Motor neuron (in vitro differentiated cells): ENCODE measurements at regions not wholly inside any gene's neighbourhood (a gene's known extent, or its start where the extent isn't known, plus 50 kb on each side); places are given as distances from the start of the nearest gene placed in this dataset.

Source experiments
- ATAC-seq, 8 experiments: fragments of 200-7000 bp; cut with Tn5 transposase; replicated peaks in 6 of 8; 2 replicates each; pipeline ENCODE4 v1.8.0; 2021; ENCODE audit warnings: mild to moderate bottlenecking in 8 of 8, moderate library complexity in 8 of 8
- H3K27ac ChIP-seq, 2 donors: fragments of 250-450 bp; sonication (Bioruptor Pico); 2 replicates each; pipeline ENCODE4 v1.9.0; 2021; ENCODE audit warnings: antibody characterized with exemption in 2 of 2, mild to moderate bottlenecking in 2 of 2, moderate library complexity in 1 of 2
- H3K4me1 ChIP-seq, 2 donors: fragments of 250-450 bp; sonication (Bioruptor Pico); replicated peaks in 1 of 2; 2 replicates each; pipeline ENCODE4 v1.6.1; 2021; ENCODE audit warnings: antibody characterized with exemption in 2 of 2, mild to moderate bottlenecking in 2 of 2, moderate library complexity in 1 of 2
- H3K4me3 ChIP-seq, 5 donors: fragments of 250-450 bp; sonication (Bioruptor Pico); 2 replicates each; pipeline ENCODE4 v1.9.0; 2021; ENCODE audit warnings: antibody characterized with exemption in 5 of 5, mild to moderate bottlenecking in 5 of 5, moderate library complexity in 4 of 5
- WGBS, 10 experiments: fragments of 450-650 bp; shearing (Covaris generic); methylation state at CpG; one replicate each; pipeline ENCODE4 v1.0.0; 2022; 5-methylcytosine and 5-hydroxymethylcytosine counted together
- in situ Hi-C, 9 experiments: fragments of 400-800 bp; cut with MboI; loops; one replicate each; pipeline ENCODE4 v1.15.0; 2021; ENCODE audit warnings: low sequenced_read_pairs in 9 of 9, low pct_unique_long_range_greater_than_20kb in 2 of 9; ENCODE audit not compliant: unreplicated experiment in 9 of 9

DNA sequence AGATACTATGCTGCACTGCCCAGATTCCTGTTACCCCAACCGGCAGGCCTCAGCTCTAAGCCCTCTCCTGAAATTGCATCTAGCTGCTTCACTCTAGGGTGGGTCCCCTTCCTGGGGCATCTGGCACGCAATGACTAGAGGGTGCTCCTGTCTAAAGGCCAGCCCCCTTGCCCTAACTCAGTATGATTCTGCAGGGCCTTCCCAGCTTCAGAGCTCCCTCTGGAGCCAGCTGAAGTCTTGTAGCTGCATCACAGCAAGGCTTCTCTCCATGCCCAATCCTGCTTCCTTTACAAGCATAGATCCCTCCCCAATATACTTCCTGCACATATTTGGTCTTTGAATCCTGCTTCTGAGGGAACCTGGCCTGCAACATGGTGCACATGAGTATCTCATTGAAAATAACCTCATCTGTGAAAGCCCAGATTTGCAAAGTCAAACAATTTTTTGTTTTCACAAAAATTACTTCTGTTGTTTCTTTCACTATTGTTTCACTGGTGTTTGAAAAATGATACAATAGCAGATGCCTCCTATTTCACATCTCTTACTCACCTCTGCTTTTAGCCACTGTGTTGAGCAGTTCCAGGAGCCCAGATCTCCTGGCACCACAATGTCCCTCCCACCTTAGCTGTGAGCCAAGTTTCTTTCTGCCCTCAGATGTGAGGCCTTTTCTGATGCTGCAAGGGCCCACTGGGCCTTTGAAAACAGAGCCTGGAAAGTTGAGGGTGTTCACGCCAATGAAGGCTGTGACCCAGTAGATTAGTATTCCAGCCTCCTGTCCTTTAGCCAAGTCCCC lies 169.5 kb upstream of the EGLN3 start:
- peak in 1 of 8 experiments; percentile 73 for ATAC-seq
- 0 to 90% (median 67%) methylated on average over 1 to 3 of the region's 3 CpGs; no CpG with 5 or more reads in 1 of the 10 experiments for WGBS, 10 experiments
- no peaks in the 10 kb centered on the region for H3K4me1 ChIP-seq

DNA sequence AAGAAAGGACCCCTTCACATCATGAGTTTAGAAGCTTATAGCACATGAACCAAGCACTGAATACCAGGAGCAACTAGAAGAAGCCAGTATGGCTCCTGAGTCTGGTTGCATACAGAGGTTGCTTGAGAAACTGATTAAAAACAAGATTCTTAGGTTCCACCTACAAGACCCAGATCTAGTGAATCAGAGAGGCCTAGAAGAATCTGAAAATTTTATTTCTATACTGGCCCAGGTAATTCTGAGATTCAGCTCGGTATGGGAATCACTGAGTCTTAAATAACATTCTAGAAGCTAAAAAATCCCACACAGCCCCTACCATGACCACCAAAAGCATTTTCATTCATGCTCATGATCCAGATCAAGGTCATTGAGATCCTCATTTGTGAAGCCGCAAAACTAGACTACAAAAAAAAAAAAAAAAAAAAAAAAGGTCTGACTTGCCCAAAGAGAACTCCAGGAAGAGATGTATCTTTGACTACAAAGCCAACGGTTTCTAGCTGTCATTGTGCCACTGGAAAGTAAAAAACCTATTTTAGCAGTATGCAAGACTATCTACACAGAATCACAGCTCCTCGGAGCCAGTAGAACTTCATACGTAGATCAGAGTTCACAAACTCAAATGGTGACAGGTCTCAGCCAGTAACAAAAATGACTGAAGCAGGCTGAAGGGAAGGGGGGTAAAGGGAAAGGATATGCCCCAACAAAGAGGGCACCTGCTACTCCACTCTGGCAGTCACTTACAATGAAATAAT lies 168.4 kb upstream of the EGLN3 start:
- WGBS, 10 experiments, result 20 to 100% (median 79%) methylated on average over 1 to 5 of the region's 5 CpGs
- no peak overlapping the region for H3K4me3 ChIP-seq
- in situ Hi-C loops, result no loop called here
- no peaks in the 10 kb centered on the region for H3K4me1 ChIP-seq
- no peak overlapping the region for H3K27ac ChIP-seq
- ATAC-seq, result no peak

More for the DNA sequence above, 169.5 kb upstream of the EGLN3 start:
- Histone ChIP-seq H3K27ac (no peak overlapping the region), H3K4me3 (no peak overlapping the region)
- in situ Hi-C loops, result no loop called here

DNA sequence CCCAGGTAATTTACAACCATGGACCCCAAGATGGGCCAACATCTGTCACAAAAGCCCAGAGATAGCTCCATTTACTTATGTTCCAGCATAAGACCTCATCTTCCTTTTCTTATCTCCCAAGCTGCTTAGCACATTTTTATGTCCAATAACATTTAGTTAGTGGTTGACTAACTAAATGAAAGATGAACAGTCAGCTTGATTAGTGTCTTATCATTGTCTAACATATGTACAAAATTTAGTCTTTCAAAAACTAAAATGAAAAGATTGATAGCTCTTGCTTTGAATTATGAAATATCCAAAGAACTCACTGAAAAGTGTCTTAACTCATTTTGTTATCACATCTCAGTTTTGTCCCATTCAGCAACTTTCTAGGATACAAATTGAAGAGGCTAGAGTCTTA lies 163.1 kb upstream of the EGLN3 start:
- Histone ChIP-seq H3K4me3 (no peak overlapping the region), H3K27ac (no peak overlapping the region), H3K4me1 (peaks cover 13 to 14% of the 10 kb centered on the region in 2 donors)
- no peak for ATAC-seq
- in situ Hi-C loops, result no loop called here

DNA sequence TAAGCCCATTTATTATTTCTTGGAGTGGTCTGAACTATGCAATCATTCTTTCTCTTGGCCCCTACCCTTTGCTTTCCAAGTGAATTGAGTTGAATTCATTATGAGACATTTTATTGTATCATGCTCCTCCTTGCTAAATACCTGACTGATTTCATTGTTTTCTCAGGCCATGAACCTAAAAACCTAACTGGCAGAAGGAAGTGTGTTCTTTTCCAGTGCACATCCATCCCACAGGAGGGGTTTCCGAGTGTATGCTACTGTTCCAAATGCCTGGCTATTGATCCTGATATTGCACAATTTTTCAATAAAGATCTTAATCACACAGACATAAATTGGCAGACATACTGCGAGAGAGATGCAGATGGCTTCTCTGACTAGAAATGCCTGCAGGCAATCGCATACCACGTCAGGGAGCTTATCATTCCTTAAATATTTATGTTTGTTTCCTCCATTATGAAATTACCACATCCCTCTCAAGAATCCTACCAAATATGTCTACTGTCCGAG lies 162.2 kb upstream of the EGLN3 start:
- no peak overlapping the region for H3K27ac ChIP-seq
- peak; percentile 24 to 97 (median 55) for ATAC-seq
- in situ Hi-C loops, result no loop called here
- peaks cover 13 to 14% of the 10 kb centered on the region in 2 donors for H3K4me1 ChIP-seq
- H3K4me3 ChIP-seq, result no peak overlapping the region
- 0 to 100% (median 71%) methylated on average over 1 to 5 of the region's 5 CpGs; no CpG with 5 or more reads in 1 of the 10 experiments for WGBS, 10 experiments

DNA sequence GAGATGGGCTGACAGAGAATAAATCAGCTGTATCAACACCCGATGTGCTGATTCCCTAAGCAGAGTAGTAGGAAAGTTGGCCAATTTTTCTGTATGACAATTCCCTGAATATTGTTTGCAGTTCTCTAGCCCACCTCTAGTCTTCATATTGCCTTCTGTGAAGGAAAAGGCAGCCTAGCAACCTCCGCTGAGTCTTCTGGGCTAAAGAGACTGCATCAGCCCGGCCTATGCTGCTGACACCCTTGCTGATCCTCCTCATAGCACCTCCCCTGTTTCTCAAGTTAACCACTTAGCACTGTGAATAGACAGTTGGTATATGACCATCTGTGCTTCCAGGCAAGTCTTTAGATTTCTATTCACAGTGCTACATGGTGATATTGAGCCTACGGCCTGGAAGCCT lies 161.1 kb upstream of the EGLN3 start:
- Histone ChIP-seq H3K27ac (no peak overlapping the region), H3K4me1 (peaks cover 13 to 21% of the 10 kb centered on the region in 2 donors), H3K4me3 (no peak overlapping the region)
- in situ Hi-C loops, result no loop called here
- ATAC-seq, result peak in 4 of 8 experiments; percentile 41 to 74 (median 59)
- WGBS, 10 experiments, result 10 to 100% (median 83%) methylated on average over 1 to 4 of the region's 4 CpGs; no CpG with 5 or more reads in 3 of the 10 experiments

DNA sequence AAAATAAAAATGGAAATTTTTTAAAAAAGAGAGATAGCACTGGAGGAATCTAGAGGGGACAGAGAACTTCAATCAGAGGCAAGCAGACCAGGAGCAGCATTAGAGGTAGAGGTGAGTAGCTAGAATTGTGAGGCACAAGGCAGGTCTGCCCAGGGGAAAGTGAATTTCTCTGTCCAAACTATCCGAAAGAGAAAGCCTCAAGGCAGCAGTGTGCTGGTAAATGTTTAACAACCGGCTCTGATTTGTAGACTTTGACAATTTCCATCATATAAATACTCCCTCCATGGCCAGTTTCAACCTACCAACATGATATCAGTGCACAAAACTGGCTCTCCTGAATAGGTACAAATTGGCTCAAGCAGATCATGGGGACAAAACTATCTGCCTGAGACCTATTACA lies 160.6 kb upstream of the EGLN3 start:
- H3K4me3 ChIP-seq, result no peak overlapping the region
- WGBS, 10 experiments, result 0 to 83% (median 43%) methylated on average over 1 to 2 of the region's 2 CpGs; no CpG with 5 or more reads in 5 of the 10 experiments
- no peak overlapping the region for H3K27ac ChIP-seq
- ATAC-seq, result no peak
- in situ Hi-C loops, result no loop called here
- peaks cover 13 to 24% of the 10 kb centered on the region in 2 donors for H3K4me1 ChIP-seq

DNA sequence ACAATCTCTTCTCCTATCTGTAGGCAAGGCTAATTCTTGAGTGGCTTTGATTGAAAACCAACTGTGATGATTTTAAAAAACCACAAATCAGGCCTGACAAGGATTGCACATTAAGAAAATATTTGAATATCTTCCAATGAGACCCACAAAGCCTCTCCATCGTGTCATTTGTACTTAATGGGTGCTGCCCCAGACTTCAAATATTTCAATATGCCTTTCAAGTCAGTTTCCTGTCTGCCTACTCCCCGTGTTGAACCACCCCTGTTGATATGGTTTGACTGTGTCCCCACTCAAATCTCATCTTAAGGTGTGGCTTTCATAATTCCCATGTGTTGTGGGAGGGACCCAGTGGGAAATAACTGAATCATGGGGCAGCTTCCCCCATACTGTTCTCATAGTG lies 159.7 kb upstream of the EGLN3 start:
- WGBS, 10 experiments, result 0 to 83% (median 41%) methylated on average over 1 to 2 of the region's 2 CpGs; no CpG with 5 or more reads in 4 of the 10 experiments
- no peak overlapping the region for H3K4me3 ChIP-seq
- peaks cover 13 to 24% of the 10 kb centered on the region in 2 donors for H3K4me1 ChIP-seq
- no peak overlapping the region for H3K27ac ChIP-seq
- no peak for ATAC-seq
- in situ Hi-C loops, result no loop called here

DNA sequence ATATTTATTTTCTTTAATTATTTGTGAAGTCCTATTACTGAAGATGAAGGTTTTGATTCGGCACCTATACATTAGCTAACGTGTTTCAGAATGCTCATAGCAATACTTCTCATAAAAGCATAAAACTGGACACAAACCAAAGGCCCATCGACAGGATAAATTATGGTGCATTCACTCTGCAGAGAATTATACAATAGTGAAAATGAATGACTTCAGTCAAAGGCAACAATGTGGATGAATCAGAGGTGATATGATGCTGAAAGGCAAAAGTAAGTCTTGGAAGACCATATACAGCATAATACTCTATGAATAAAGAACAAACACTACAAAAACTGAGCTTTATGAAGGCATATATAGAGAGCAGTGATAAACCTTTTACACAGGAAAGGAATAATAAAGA lies 156.6 kb upstream of the EGLN3 start:
- H3K27ac ChIP-seq, result no peak overlapping the region
- H3K4me1 ChIP-seq, result peaks cover 16 to 27% of the 10 kb centered on the region in 2 donors
- no peak overlapping the region for H3K4me3 ChIP-seq
- 18 to 90% (median 69%) methylated on average over 2 to 3 of the region's 3 CpGs; no CpG with 5 or more reads in 1 of the 10 experiments for WGBS, 10 experiments
- peak in 4 of 8 experiments; percentile 16 to 65 (median 34) for ATAC-seq
- in situ Hi-C loops, result no loop called here

DNA sequence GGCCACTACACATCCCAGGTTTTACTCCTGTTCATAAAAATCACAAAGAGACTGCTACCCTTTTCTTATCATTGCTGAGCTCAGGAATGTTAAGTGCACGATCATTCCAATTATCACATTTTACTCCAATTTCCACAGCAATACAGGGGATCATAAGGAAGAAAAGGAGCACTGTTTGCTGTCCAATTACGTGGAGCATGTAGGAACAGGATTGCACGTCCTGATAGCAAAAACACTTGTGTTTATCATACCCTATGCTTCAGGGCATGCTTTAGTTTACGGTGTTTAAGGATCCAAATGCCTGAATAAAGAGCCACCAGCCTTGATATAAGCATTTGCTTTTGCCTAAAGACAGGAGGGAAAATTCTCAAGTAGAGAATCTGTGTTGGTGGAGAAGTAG lies 155.4 kb upstream of the EGLN3 start:
- in situ Hi-C loops, result no loop called here
- peaks cover 13 to 25% of the 10 kb centered on the region in 2 donors for H3K4me1 ChIP-seq
- no peak for ATAC-seq
- H3K4me3 ChIP-seq, result no peak overlapping the region
- H3K27ac ChIP-seq, result no peak overlapping the region
- WGBS, 10 experiments, result 34 to 97% (median 78%) methylated on average over 2 to 4 of the region's 4 CpGs; no CpG with 5 or more reads in 2 of the 10 experiments

DNA sequence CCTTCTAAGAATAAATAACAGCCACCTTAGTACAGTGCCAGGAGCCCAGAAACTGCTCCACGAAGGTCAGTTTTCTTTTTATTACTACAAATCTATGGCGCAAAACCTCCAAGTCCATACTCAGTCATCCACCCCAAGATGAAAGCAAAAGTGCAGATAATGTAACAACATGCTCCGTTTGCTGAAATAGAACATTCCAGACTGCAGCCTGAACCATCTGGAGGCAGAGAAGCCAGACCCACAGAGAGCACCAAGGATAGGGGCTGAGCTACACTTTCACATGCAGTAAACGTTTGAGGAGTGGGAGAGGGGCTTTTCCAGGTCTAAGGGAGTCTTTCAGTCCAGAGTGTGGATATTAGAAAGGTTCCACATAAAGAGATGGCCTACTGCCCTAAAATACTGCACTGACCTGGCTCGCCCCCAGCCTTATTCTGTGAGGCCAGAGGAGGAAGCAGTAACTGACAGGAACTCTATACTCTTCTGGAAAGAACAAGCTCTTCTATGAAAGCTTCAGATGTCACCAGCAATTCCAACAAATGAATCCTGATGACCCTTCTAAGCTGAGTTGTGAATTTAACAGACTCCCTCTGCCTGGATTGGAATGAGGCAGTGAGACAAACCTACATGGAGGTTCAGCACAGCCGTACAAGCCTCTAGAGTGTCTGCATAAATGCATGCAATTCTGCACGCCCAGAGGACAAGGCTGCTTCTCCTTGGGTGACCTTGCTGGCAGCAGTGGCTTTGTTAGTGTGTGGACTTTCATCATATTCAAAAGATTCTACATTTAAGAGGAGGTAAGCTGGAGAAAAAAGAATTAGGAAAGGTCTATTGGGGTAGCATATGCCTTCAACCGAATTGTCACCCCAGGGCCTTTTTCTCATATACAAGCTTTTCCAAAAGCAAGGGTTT lies 153.9 kb upstream of the EGLN3 start:
- Histone ChIP-seq H3K27ac (no peak overlapping the region), H3K4me1 (peaks cover 13 to 25% of the 10 kb centered on the region in 2 donors), H3K4me3 (no peak overlapping the region)
- in situ Hi-C loops, result no loop called here
- WGBS, 10 experiments, result 22 to 100% (median 85%) methylated on average over 1 to 8 of the region's 8 CpGs
- ATAC-seq, result peak in 6 of 8 experiments; percentile 72 to 97 (median 80)

DNA sequence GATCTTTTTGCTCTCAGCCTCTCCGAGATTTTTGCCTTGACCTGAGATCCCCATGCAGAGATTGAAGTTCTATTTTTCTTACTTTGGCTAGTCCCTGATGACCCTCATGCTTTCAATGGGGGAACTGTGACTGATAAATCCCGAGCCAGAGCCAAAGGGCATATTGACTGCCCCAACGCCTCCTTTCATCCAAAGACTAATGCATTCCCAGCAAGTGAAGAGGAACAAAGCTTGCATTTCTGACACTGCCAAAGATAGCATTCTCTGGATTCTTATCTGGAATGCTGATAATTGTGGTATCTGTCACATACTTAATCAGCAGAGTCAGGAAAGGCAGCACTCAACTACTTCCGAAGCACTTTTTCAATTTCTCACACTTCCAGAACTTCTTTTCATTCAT lies 152.3 kb upstream of the EGLN3 start:
- ATAC-seq, result no peak
- no peak overlapping the region for H3K27ac ChIP-seq
- in situ Hi-C loops, result no loop called here
- H3K4me1 ChIP-seq, result peaks cover 21 to 29% of the 10 kb centered on the region in 2 donors
- 17 to 100% (median 50%) methylated on average over 1 to 4 of the region's 4 CpGs; no CpG with 5 or more reads in 1 of the 10 experiments for WGBS, 10 experiments
- no peak overlapping the region for H3K4me3 ChIP-seq

DNA sequence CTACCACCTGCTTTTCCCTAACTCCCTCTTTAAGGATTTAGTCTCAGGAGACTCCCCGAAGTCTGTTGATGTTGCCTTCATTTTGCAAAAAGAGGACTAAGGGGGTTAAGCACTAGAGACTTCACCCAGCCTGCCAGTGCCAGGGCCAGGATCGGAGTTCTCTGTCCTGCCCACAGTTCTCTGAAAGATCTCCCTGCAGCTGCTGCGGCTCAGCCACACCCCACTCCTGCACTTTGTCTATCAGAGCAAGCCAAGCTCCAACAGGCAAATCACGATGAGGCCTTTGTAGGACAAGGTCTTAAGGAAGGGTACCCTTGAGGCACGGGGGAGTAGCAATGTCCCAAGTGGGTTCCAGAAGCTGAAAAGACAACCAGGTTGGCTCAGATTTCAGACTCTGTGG lies 148.8 kb upstream of the EGLN3 start:
- no peak overlapping the region for H3K4me3 ChIP-seq
- peaks cover 23 to 28% of the 10 kb centered on the region in 2 donors for H3K4me1 ChIP-seq
- ATAC-seq, result peak in 1 of 8 experiments; percentile 52
- in situ Hi-C loops, result loop anchor here in 4 of 9 experiments (25.0 kb wide), 2 partner anchors 237 to 262 kb away; no protein-coding TSS in a partner anchor
- no peak overlapping the region for H3K27ac ChIP-seq
- 17 to 96% (median 63%) methylated on average over 1 to 4 of the region's 5 CpGs; no CpG with 5 or more reads in 6 of the 10 experiments for WGBS, 10 experiments
